Lower leg skin (tissue), 4 donors: ENCODE measurements at regions not wholly inside any gene's neighbourhood (a gene's known extent, or its start where the extent isn't known, plus 50 kb on each side); places are given as distances from the start of the nearest gene placed in this dataset.

Experiments used
- DNase-seq, 2 donors: peaks; one replicate each; pipeline ENCODE4 v3.0.0-alpha.2; 2019; ENCODE audit warnings: low spot score in 2 of 2
- H3K4me3 ChIP-seq: fragments of 200-600 bp; sonication (generic); 2 replicates; pipeline ENCODE4 v1.5.1; 2017; ENCODE audit warnings: mild to moderate bottlenecking, low read depth; ENCODE audit not compliant: poor library complexity, severe bottlenecking
- CTCF ChIP-seq, 3 donors: fragments of 450-650 bp; IDR thresholded peaks; one replicate each; pipeline ENCODE4 v1.5.1; 2016; ENCODE audit warnings: antibody characterized with exemption in 3 of 3, mild to moderate bottlenecking in 3 of 3, moderate library complexity in 2 of 3
- POLR2A ChIP-seq, 2 donors: fragments of 450-650 bp; IDR thresholded peaks; one replicate each; pipeline ENCODE4 v1.6.1; 2016 to 2017; ENCODE audit warnings: antibody characterized with exemption in 2 of 2, mild to moderate bottlenecking in 1 of 2, moderate library complexity in 1 of 2
- WGBS, 2 donors: methylation state at CpG; one replicate each; pipeline ENCODE4 v1.1.5; 2018; 5-methylcytosine and 5-hydroxymethylcytosine counted together
- intact Hi-C: fragments of 100-400 bp; cut with DNase I; formaldehyde crosslinking; loops from one replicate; pipeline ENCODE4 v1.15.0; 2023; ENCODE audit warnings: low total_unique reads

- intact Hi-C loops = no loop called here
- 76 to 78% methylated on average over 11 of the region's 11 CpGs for WGBS, 2 donors
- no peak for TF ChIP-seq CTCF (IDR thresholded peaks at IDR 0.05)
- TF ChIP-seq POLR2A (IDR thresholded peaks at IDR 0.05) = no peak
- H3K4me3 ChIP-seq = no peak overlapping the region
- DNase-seq = no peak
These were observed 108.8 kb upstream of the FOXC1 start for GRCh38 chr6:1500913-1501312.

GRCh38 chr6:1502041-1502440 lies 107.7 kb upstream of the FOXC1 start:
- WGBS, 2 donors = 74 to 81% methylated on average over 7 of the region's 7 CpGs
- DNase-seq = no peak
- intact Hi-C loops = no loop called here
- no peak for TF ChIP-seq POLR2A (IDR thresholded peaks at IDR 0.05)
- TF ChIP-seq CTCF (IDR thresholded peaks at IDR 0.05) = no peak
- H3K4me3 ChIP-seq = no peak overlapping the region

GRCh38 chr6:1503811-1504210 lies 105.9 kb upstream of the FOXC1 start:
- intact Hi-C loops = no loop called here
- DNase-seq = no peak
- no peak for TF ChIP-seq POLR2A (IDR thresholded peaks at IDR 0.05)
- H3K4me3 ChIP-seq = no peak overlapping the region
- WGBS, 2 donors = 46 to 54% methylated on average over 3 of the region's 3 CpGs

GRCh38 chr6:1504465-1504864 lies 105.2 kb upstream of the FOXC1 start:
- 47 to 49% methylated on average over 10 of the region's 10 CpGs for WGBS, 2 donors
- TF ChIP-seq POLR2A (IDR thresholded peaks at IDR 0.05) (no peak), CTCF (IDR thresholded peaks at IDR 0.05) (no peak)
- intact Hi-C loops = no loop called here
- DNase-seq = peak in 1 of 2 donors; percentile 53
- H3K4me3 ChIP-seq = no peak overlapping the region

GRCh38 chr6:1507251-1507650 lies 102.5 kb upstream of the FOXC1 start:
- TF ChIP-seq POLR2A (IDR thresholded peaks at IDR 0.05) (no peak), CTCF (IDR thresholded peaks at IDR 0.05) (no peak)
- no peak overlapping the region for H3K4me3 ChIP-seq
- intact Hi-C loops = no loop called here
- WGBS, 2 donors = 80 to 81% methylated on average over 6 of the region's 6 CpGs
- DNase-seq = peak in 1 of 2 donors; percentile 64

GRCh38 chr6:1509241-1509640 lies 100.5 kb upstream of the FOXC1 start:
- DNase-seq = no peak
- no peak for TF ChIP-seq POLR2A (IDR thresholded peaks at IDR 0.05)
- no peak for TF ChIP-seq CTCF (IDR thresholded peaks at IDR 0.05)
- intact Hi-C loops = no loop called here
- no peak overlapping the region for H3K4me3 ChIP-seq
- 67 to 72% methylated on average over 4 of the region's 4 CpGs for WGBS, 2 donors
